GM12878 (cell line): ENCODE measurements at regions not wholly inside any gene's neighbourhood (a gene's known extent, or its start where the extent isn't known, plus 50 kb on each side); places are given as distances from the start of the nearest gene placed in this dataset.

Source experiments
- ATAC-seq: fragments of 200-7000 bp; cut with Tn5 transposase; 3 replicates; pipeline ENCODE4 v1.9.1; 2020; ENCODE audit warnings: mild to moderate bottlenecking, moderate library complexity
- BruUV-seq: library from RNA; stranded (reverse); fragments of 400-500 nt; replicated peaks from 2 replicates; lab custom pipeline; 2021; lab: Mats Ljungman, UMichigan
- CTCF ChIA-PET: fragments of 300-600 bp; sonication (Branson Sonifier 250); formaldehyde crosslinking; extraction: SDS; loops from one replicate; lab custom pipeline; 2021; ENCODE audit warnings: inconsistent platforms; lab: Yijun Ruan, JAX
- POLR2A ChIA-PET: fragments of 350-600 bp; formaldehyde crosslinking; extraction: SDS; loops from one replicate; lab custom pipeline; 2021; ENCODE audit warnings: inconsistent platforms; lab: Charles Lee
- RAD21 ChIA-PET: fragments of 300-600 bp; sonication (Branson Sonifier 250); formaldehyde crosslinking; loops from one replicate; lab custom pipeline; 2023; ENCODE audit warnings: antibody characterized with exemption; ENCODE audit not compliant: unreplicated experiment; lab: Charles Lee
- SMC1A ChIA-PET: fragments of 300-600 bp; sonication (Branson Sonifier 250); formaldehyde crosslinking; loops from one replicate; lab custom pipeline; 2023; ENCODE audit not compliant: unreplicated experiment, uncharacterized antibody; lab: Charles Lee
- DNase-seq: peaks from one replicate; pipeline ENCODE4 v3.0.0-alpha.2; 2011; ENCODE audit warnings: low read depth, low spot score
- FAIRE-seq: peaks from 3 replicates; lab custom pipeline; 2011; peaks lifted over from hg19 to GRCh38; lab: Jason Lieb, UNC
- H2AFZ ChIP-seq: 2 replicates; pipeline ENCODE4 v1.6.0; 2011; ENCODE audit warnings: low read depth, low read length, control low read depth; ENCODE audit not compliant: control insufficient read depth
- H3K27ac ChIP-seq: 2 replicates; pipeline ENCODE4 v1.5.1; 2011; ENCODE audit warnings: control low read depth; ENCODE audit not compliant: control insufficient read depth, insufficient read depth
- H3K27me3 ChIP-seq, 2 experiments: replicated peaks in 1 of 2; 2 replicates each; pipeline versions ENCODE4 v1.6.0 to v1.6.1; 2011; ENCODE audit warnings: low read length in 1 of 2; ENCODE audit not compliant: control insufficient read depth in 2 of 2, insufficient read depth in 2 of 2
- H3K36me3 ChIP-seq, 2 experiments: 2 replicates each; pipeline ENCODE4 v1.5.1; 2011; ENCODE audit warnings: low read length in 1 of 2; ENCODE audit not compliant: control insufficient read depth in 2 of 2, insufficient read depth in 2 of 2
- H3K4me1 ChIP-seq: 2 replicates; pipeline ENCODE4 v1.6.1; 2011; ENCODE audit warnings: mild to moderate bottlenecking, low read length, moderate library complexity, mixed read lengths; ENCODE audit not compliant: control insufficient read depth, insufficient read depth
- H3K4me2 ChIP-seq: 2 replicates; pipeline ENCODE4 v1.6.0; 2011; ENCODE audit warnings: control low read depth; ENCODE audit not compliant: control insufficient read depth, insufficient read depth
- H3K4me3 ChIP-seq: fragments of 200-600 bp; sonication (generic); 2 replicates; pipeline ENCODE4 v1.5.1; 2016
- H3K79me2 ChIP-seq: 2 replicates; pipeline ENCODE4 v1.6.0; 2011; ENCODE audit warnings: low read length; ENCODE audit not compliant: control insufficient read depth, insufficient read depth
- H3K9ac ChIP-seq: 2 replicates; pipeline ENCODE4 v1.8.0; 2011; ENCODE audit warnings: low read length, control low read depth, mixed read lengths; ENCODE audit not compliant: control insufficient read depth, insufficient read depth
- H3K9me3 ChIP-seq: replicated peaks from 3 replicates; pipeline ENCODE4 v1.5.1; 2011; ENCODE audit warnings: mild to moderate bottlenecking, low read length; ENCODE audit not compliant: control insufficient read depth, insufficient read depth
- H4K20me1 ChIP-seq: 2 replicates; pipeline ENCODE4 v1.6.0; 2011; ENCODE audit not compliant: control insufficient read depth, insufficient read depth
- BRCA1 ChIP-seq: IDR thresholded peaks from 2 replicates; pipeline ENCODE4 v1.6.1; 2011; ENCODE audit warnings: low read depth, low read length, improper control_type of control experiment
- HDGF ChIP-seq: fragments of 450-650 bp; IDR thresholded peaks from 2 replicates; pipeline ENCODE4 v1.6.1; 2016; ENCODE audit warnings: antibody characterized with exemption
- IRF4 ChIP-seq: IDR thresholded peaks from 2 replicates; pipeline ENCODE4 v1.6.1; 2011; ENCODE audit warnings: low read depth, low read length
- MXI1 ChIP-seq: fragments of 150-350 bp; IDR thresholded peaks from 2 replicates; pipeline ENCODE4 v1.6.1; 2011; ENCODE audit warnings: low read depth, mild to moderate bottlenecking, inconsistent platforms, low read length, improper control_type of control experiment
- NR2C2 ChIP-seq: IDR thresholded peaks from 2 replicates; pipeline ENCODE4 v1.6.1; 2011; ENCODE audit warnings: borderline replicate concordance, low read depth; ENCODE audit not compliant: control insufficient read depth, insufficient read length
- POLR2AphosphoS5 ChIP-seq: IDR thresholded peaks from 2 replicates; pipeline ENCODE4 v1.6.1; 2011; ENCODE audit warnings: mild to moderate bottlenecking, low read length, inconsistent platforms
- SUPT20H ChIP-seq: IDR thresholded peaks from 2 replicates; pipeline ENCODE4 v1.6.1; 2011; ENCODE audit warnings: low read depth, mild to moderate bottlenecking, low read length, moderate library complexity, borderline replicate concordance; ENCODE audit not compliant: control insufficient read depth
- WGBS: methylation state at CpG from one replicate; pipeline ENCODE4 v1.1.6; 2016; ENCODE audit warnings: low lambda C conversion rate; ENCODE audit not compliant: insufficient replicate concordance, insufficient coverage; ENCODE audit errors: missing lambda C conversion rate; 5-methylcytosine and 5-hydroxymethylcytosine counted together
- in situ Hi-C: fragments of 300-500 bp; cut with MboI; formaldehyde crosslinking; loops from 9 replicates; pipeline ENCODE4 v1.14.3; 2018; ENCODE audit warnings: mixed read lengths
- intact Hi-C: fragments of 100-400 bp; cut with micrococcal nuclease; formaldehyde crosslinking; loops from one replicate; pipeline ENCODE4 v1.14.2; 2022; ENCODE audit not compliant: unreplicated experiment
- TF ChIP-seq, protein P1 (sequence below): fragments of 450-650 bp; formaldehyde crosslinking; IDR thresholded peaks from 2 replicates; pipeline ENCODE4 v1.4.0; 2022; ENCODE audit warnings: mild to moderate bottlenecking, moderate library complexity
- TF ChIP-seq, protein P2 (sequence below): IDR thresholded peaks from 2 replicates; pipeline ENCODE4 v1.6.1; 2012; ENCODE audit warnings: improper control_type of control experiment, low read depth, low read length; ENCODE audit not compliant: insufficient replicate concordance
- TF ChIP-seq, protein P3 (sequence below): fragments of 450-650 bp; IDR thresholded peaks from 2 replicates; pipeline ENCODE4 v1.6.1; 2017; ENCODE audit warnings: mild to moderate bottlenecking, moderate library complexity

DNA sequence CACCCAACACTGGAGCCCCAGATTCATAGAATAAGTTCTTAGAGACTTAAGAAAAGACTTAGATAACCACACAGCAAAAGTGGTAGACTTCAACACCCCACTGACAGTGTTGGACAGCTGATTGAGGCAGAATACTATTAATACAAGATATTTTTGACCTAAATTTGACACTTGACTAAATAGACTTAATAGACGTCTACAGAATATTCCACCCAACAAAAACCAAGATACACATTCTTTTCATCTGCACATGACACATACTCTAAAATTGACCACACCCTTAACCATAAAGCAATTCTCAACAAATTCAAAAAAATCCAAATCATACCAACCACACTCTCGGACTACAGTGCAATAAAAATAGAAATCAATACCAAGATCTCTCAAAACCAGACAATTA, 179.8 kb upstream of the TPM1 start:
- POLR2A ChIA-PET, result no interaction called here
- no peaks in the 10 kb centered on the region for H4K20me1 ChIP-seq
- H3K4me3 ChIP-seq, result no peak overlapping the region
- no peak overlapping the region for H3K9ac ChIP-seq
- RAD21 ChIA-PET, result no interaction called here
- no peak overlapping the region for H2AFZ ChIP-seq
- WGBS, result 52% methylated on average over 2 of the region's 2 CpGs
- SMC1A ChIA-PET, result no interaction called here
- intact Hi-C loops (no loop called here), in situ Hi-C loops (no loop called here)
- no peak overlapping the region for H3K27ac ChIP-seq
- ATAC-seq (no peak), FAIRE-seq (no peak), DNase-seq (no peak)
- TF ChIP-seq NR2C2, result no peak
- no peak for TF ChIP-seq POLR2AphosphoS5
- no peak for TF ChIP-seq IRF4
- no peak for TF ChIP-seq BRCA1
- TF ChIP-seq, protein P1, sequence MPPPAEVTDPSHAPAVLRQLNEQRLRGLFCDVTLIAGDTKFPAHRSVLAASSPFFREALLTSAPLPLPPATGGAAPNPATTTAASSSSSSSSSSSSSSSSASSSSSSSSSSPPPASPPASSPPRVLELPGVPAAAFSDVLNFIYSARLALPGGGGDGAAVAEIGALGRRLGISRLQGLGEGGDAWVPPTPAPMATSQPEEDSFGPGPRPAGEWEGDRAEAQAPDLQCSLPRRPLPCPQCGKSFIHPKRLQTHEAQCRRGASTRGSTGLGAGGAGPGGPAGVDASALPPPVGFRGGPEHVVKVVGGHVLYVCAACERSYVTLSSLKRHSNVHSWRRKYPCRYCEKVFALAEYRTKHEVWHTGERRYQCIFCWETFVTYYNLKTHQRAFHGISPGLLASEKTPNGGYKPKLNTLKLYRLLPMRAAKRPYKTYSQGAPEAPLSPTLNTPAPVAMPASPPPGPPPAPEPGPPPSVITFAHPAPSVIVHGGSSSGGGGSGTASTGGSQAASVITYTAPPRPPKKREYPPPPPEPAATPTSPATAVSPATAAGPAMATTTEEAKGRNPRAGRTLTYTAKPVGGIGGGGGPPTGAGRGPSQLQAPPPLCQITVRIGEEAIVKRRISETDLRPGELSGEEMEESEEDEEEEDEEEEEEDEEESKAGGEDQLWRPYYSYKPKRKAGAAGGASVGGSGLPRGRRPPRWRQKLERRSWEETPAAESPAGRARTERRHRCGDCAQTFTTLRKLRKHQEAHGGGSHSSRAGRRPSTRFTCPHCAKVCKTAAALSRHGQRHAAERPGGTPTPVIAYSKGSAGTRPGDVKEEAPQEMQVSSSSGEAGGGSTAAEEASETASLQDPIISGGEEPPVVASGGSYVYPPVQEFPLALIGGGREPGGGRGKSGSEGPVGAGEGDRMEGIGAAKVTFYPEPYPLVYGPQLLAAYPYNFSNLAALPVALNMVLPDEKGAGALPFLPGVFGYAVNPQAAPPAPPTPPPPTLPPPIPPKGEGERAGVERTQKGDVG (CRISPR knock-in tag), result no peak
- no peak for TF ChIP-seq SUPT20H
- TF ChIP-seq, protein P2, sequence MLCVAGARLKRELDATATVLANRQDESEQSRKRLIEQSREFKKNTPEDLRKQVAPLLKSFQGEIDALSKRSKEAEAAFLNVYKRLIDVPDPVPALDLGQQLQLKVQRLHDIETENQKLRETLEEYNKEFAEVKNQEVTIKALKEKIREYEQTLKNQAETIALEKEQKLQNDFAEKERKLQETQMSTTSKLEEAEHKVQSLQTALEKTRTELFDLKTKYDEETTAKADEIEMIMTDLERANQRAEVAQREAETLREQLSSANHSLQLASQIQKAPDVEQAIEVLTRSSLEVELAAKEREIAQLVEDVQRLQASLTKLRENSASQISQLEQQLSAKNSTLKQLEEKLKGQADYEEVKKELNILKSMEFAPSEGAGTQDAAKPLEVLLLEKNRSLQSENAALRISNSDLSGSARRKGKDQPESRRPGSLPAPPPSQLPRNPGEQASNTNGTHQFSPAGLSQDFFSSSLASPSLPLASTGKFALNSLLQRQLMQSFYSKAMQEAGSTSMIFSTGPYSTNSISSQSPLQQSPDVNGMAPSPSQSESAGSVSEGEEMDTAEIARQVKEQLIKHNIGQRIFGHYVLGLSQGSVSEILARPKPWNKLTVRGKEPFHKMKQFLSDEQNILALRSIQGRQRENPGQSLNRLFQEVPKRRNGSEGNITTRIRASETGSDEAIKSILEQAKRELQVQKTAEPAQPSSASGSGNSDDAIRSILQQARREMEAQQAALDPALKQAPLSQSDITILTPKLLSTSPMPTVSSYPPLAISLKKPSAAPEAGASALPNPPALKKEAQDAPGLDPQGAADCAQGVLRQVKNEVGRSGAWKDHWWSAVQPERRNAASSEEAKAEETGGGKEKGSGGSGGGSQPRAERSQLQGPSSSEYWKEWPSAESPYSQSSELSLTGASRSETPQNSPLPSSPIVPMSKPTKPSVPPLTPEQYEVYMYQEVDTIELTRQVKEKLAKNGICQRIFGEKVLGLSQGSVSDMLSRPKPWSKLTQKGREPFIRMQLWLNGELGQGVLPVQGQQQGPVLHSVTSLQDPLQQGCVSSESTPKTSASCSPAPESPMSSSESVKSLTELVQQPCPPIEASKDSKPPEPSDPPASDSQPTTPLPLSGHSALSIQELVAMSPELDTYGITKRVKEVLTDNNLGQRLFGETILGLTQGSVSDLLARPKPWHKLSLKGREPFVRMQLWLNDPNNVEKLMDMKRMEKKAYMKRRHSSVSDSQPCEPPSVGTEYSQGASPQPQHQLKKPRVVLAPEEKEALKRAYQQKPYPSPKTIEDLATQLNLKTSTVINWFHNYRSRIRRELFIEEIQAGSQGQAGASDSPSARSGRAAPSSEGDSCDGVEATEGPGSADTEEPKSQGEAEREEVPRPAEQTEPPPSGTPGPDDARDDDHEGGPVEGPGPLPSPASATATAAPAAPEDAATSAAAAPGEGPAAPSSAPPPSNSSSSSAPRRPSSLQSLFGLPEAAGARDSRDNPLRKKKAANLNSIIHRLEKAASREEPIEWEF, result no peak
- TF ChIP-seq HDGF, result no peak
- no peak for TF ChIP-seq MXI1
- TF ChIP-seq, protein P3, sequence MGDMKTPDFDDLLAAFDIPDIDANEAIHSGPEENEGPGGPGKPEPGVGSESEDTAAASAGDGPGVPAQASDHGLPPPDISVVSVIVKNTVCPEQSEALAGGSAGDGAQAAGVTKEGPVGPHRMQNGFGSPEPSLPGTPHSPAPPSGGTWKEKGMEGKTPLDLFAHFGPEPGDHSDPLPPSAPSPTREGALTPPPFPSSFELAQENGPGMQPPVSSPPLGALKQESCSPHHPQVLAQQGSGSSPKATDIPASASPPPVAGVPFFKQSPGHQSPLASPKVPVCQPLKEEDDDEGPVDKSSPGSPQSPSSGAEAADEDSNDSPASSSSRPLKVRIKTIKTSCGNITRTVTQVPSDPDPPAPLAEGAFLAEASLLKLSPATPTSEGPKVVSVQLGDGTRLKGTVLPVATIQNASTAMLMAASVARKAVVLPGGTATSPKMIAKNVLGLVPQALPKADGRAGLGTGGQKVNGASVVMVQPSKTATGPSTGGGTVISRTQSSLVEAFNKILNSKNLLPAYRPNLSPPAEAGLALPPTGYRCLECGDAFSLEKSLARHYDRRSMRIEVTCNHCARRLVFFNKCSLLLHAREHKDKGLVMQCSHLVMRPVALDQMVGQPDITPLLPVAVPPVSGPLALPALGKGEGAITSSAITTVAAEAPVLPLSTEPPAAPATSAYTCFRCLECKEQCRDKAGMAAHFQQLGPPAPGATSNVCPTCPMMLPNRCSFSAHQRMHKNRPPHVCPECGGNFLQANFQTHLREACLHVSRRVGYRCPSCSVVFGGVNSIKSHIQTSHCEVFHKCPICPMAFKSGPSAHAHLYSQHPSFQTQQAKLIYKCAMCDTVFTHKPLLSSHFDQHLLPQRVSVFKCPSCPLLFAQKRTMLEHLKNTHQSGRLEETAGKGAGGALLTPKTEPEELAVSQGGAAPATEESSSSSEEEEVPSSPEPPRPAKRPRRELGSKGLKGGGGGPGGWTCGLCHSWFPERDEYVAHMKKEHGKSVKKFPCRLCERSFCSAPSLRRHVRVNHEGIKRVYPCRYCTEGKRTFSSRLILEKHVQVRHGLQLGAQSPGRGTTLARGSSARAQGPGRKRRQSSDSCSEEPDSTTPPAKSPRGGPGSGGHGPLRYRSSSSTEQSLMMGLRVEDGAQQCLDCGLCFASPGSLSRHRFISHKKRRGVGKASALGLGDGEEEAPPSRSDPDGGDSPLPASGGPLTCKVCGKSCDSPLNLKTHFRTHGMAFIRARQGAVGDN, result no peak
- CTCF ChIA-PET, result no interaction called here
- no peaks in the 10 kb centered on the region; a peak in 1 of 4 replicates for H3K27me3 ChIP-seq
- H3K36me3 ChIP-seq, result no peaks in the 10 kb centered on the region
- no peak overlapping the region for H3K4me2 ChIP-seq
- H3K4me1 ChIP-seq, result no peaks in the 10 kb centered on the region
- H3K9me3 ChIP-seq, result no peaks in the 10 kb centered on the region
- H3K79me2 ChIP-seq, result no peaks in the 10 kb centered on the region
- BruUV-seq, result no TSS peak
